ENCODE measurements at regions not wholly inside any gene's neighbourhood (a gene's known extent, or its start where the extent isn't known, plus 50 kb on each side); places are given as distances from the start of the nearest gene placed in this dataset.
"Not testable (repeated sequence)": the region's sequence is repeated elsewhere in the genome, so short reads cannot be mapped to it uniquely, and the experiment has no call there.

DNA sequence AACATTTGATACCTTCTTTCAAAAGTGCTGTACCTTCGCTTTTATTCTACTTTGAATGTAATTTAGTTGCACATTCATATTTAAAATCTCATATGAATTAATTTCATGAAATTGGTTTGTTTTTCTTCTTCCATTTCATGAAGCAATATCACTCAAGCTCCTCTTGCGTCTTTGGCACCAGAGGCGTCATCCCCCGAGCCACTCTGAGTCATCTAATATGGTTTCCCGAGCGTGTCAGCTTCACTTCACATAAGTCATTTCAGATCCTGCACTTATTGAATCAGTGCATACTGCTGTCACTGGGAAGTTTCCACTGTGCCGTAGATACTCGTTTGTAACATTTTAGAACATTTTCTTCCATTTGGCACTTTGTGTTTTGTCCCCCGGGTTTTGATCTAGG, 105.6 kb downstream of the SLC25A47 start:
- H3K27me3 Mint-ChIP-seq: no peaks in the 10 kb centered on the region
- no peaks in the 10 kb centered on the region for H3K36me3 Mint-ChIP-seq (ENCODE audit: low read depth)
- H3K27ac Mint-ChIP-seq: no peak overlapping the region
- ChIA-PET POLR2A (no interaction called here), CTCF (no interaction called here)
- H3K9me3 Mint-ChIP-seq: no peaks in the 10 kb centered on the region
- peaks cover 15% of the 10 kb centered on the region for H3K4me1 Mint-ChIP-seq
- DNase-seq: no peak
- no peak overlapping the region for H3K4me3 Mint-ChIP-seq

DNA sequence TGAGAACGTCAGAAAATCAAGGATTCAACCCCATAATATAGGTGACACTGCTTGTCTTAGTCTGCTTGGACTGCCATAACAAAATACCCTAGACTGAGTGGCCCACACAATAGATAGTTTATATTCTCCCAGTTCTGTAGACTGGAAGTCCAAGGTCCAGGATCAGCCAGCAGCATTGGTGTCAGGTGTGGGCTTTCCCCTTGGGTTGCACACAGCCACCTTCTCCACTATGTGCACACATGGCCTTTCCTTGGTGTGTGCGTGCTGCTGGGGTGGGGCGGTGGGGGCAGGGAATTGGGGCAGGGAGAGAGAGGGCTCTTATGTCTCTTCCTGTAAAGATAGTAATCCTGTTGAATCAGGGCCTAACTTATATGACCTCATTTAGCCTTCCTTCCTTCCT, 106.4 kb downstream of the SLC25A47 start:
- H3K36me3 Mint-ChIP-seq (ENCODE audit: low read depth): no peaks in the 10 kb centered on the region
- no peak overlapping the region for H3K27ac Mint-ChIP-seq
- H3K9me3 Mint-ChIP-seq: no peaks in the 10 kb centered on the region
- no peak overlapping the region for H3K4me3 Mint-ChIP-seq
- peaks cover 17% of the 10 kb centered on the region for H3K4me1 Mint-ChIP-seq
- no peak for DNase-seq
- POLR2A ChIA-PET: no interaction called here
- H3K27me3 Mint-ChIP-seq: no peaks in the 10 kb centered on the region
- CTCF ChIA-PET: no interaction called here

DNA sequence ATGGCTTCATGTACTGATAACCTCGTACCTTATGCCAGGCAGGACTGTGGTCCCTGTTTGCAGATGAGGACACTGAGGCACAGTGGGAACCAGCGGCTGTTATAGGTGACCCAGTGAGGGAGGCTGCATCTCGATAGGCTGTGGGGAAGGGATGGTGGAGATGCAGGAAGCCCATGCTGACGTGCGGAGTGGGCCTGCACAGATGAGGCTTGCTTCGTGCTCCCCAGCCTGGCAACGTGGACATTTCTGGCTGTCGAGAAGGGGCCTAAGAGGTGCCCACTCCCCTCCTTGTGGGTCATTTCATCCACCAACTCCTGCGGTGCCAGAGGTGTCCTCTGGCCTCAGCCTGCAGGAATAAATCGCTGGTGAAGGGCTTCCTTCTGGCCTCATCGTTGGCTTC, 107.4 kb downstream of the SLC25A47 start:
- ChIA-PET POLR2A (no interaction called here), CTCF (no interaction called here)
- H3K9me3 Mint-ChIP-seq: no peaks in the 10 kb centered on the region
- H3K27ac Mint-ChIP-seq: no peak overlapping the region
- H3K4me1 Mint-ChIP-seq: peaks cover 8% of the 10 kb centered on the region
- H3K4me3 Mint-ChIP-seq: no peak overlapping the region
- no peak for DNase-seq
- no peaks in the 10 kb centered on the region for H3K27me3 Mint-ChIP-seq
- H3K36me3 Mint-ChIP-seq (ENCODE audit: low read depth): no peaks in the 10 kb centered on the region

DNA sequence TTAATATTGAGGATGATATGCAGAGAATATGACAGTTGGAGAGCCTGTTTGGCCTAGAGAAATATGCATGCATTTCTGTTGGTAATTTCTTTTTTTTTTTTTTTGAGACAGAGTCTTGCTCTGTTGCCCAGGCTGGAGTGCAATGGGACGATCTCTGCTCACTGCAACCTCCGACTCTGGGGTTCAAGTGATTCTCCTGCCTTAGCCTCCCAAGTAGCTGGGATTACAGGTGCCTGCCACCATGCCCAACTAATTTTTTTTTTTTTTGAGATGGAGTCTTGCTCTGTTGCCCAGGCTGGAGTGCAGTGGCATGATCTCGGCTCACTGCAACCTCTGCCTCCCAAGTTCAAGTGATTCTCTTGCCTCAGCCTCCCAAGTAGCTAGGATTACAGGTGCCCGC, 108.3 kb downstream of the SLC25A47 start:
- DNase-seq; H3K36me3 Mint-ChIP-seq (ENCODE audit: low read depth); H3K27me3 Mint-ChIP-seq; H3K9me3 Mint-ChIP-seq; H3K27ac Mint-ChIP-seq; POLR2A ChIA-PET; H3K4me3 Mint-ChIP-seq; H3K4me1 Mint-ChIP-seq: not testable (repeated sequence)
- CTCF ChIA-PET: interaction anchor here (0.7 kb wide), 1 partner anchor 238 kb away, joined by 3 read pairs; no protein-coding TSS in a partner anchor

DNA sequence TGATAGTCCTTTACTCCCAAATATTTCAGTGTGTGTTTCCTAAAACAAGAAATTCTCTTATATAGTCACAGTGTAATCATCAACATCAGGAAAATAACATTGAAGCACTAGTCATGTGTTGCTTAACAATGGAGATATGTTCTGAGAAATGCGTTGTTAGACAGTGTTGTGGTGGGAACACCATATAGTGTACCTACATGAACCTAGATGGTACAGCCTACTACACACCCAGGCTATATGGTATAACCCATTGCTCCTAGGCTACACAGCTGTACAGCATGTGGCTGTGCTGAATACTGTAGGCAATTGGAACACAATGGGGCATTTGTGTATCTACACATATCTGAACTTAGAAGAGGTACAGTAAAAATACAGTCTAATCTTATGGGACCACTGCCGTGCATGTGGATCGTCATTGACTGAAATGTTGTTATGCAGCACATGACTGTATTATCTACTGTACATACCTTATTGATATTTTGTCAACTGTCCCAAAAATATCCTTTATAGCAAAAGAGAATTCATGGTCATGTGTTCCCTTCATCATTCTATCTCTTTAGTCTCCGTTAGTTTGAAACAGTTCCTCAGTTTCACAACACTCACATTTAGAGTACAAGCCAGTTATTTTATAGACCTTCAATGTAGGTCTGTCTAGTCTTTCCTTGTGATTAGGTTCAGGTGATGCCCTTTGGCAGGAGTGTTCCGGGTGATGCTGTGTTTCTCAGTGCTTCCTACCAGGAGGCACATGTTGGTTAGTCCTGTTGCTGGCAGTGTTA, 109.7 kb downstream of the SLC25A47 start:
- POLR2A ChIA-PET: no interaction called here
- CTCF ChIA-PET: no interaction called here

DNA sequence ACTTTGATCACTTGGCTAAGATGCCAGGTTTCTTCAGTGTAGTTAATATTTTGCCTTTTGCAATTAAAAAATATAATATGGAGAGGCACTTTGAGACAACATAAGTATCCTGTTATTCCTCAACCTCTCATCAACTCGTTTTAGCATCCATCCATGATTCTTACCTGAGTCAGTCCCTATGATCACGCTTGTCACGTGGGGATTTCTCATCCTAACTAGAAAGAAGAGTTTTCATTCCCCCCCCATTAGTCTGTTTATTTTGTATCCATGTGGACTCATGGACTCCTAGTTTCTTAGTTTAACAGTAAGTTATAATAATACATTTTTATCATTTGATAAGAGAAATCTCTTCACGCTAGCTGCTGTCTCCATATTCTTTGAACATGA, 110.3 kb downstream of the SLC25A47 start:
- Mint-ChIP-seq H3K27ac (no peak overlapping the region), H3K27me3 (no peaks in the 10 kb centered on the region), H3K4me3 (no peak overlapping the region), H3K4me1 (peaks cover 5% of the 10 kb centered on the region), H3K36me3 (ENCODE audit: low read depth) (no peaks in the 10 kb centered on the region), H3K9me3 (no peaks in the 10 kb centered on the region)
- POLR2A ChIA-PET: no interaction called here
- no peak for DNase-seq
- CTCF ChIA-PET: no interaction called here

More for the DNA sequence above, 109.7 kb downstream of the SLC25A47 start:
- H3K4me3 Mint-ChIP-seq: no peak overlapping the region
- H3K27me3 Mint-ChIP-seq: no peaks in the 10 kb centered on the region
- H3K36me3 Mint-ChIP-seq (ENCODE audit: low read depth): no peaks in the 10 kb centered on the region
- DNase-seq: no peak
- H3K9me3 Mint-ChIP-seq: no peaks in the 10 kb centered on the region
- no peak overlapping the region for H3K27ac Mint-ChIP-seq
- H3K4me1 Mint-ChIP-seq: peaks cover 5% of the 10 kb centered on the region

DNA sequence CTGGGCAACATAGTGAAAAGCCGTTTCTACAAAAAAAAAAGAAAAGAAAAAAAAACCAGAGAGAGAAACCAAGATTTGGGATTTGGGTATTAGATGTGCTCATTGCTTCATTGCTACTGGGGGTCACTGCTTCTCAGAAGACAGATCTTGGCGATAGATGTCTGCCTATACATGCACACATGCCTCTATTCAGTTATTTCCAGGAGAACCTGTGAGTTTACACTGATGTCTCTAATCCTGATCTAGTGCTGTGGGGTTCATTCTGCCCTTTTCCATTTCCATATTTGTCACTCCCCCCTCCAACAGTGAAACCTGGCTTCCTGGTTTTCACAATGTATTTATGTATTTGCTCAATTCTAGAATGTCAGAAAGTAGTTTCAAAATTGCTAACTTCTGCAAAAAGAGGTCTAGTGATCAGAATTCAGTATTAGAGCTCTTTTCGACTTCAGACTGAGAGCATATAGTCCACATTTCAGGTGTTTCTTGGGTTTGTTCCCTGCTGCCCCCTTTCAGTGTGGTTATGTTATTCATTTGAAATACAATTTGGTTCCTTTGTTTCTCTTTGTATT, 111.0 kb downstream of the SLC25A47 start:
- Mint-ChIP-seq H3K27ac (no peak overlapping the region), H3K4me1 (peaks cover 5% of the 10 kb centered on the region), H3K9me3 (no peaks in the 10 kb centered on the region), H3K4me3 (no peak overlapping the region), H3K27me3 (no peaks in the 10 kb centered on the region), H3K36me3 (ENCODE audit: low read depth) (no peaks in the 10 kb centered on the region)
- POLR2A ChIA-PET: no interaction called here
- DNase-seq: no peak
- CTCF ChIA-PET: no interaction called here

DNA sequence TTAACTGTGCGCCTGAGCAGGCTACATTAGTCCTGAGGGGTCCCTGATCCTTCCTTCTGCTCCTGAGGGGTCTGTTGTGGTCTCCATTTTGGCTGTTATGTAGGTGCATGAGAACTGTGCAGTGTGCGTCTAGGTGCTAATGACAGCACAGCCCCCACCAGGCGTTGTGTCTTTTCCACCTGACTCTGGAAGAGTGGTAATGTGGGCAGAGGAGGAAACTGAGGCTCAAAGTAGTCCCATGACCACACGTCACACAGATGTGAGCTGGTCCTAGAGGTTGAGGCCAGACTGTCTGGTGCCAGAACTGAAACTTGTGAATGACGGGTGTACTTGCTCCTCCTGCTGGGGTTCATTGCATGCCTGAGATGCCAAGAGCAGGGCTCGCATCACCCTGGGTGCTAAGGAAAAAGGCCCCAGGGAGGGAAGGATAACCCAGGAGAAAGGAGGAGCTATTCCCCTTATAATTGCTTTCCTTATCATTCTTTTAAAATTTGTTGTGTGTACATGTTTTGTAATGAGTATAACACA, 111.8 kb downstream of the SLC25A47 start:
- H3K27ac Mint-ChIP-seq: no peak overlapping the region
- no peaks in the 10 kb centered on the region for H3K36me3 Mint-ChIP-seq (ENCODE audit: low read depth)
- H3K9me3 Mint-ChIP-seq: no peaks in the 10 kb centered on the region
- ChIA-PET POLR2A (no interaction called here), CTCF (interaction anchor here (1.0 kb wide), 1 partner anchor 10 kb away, joined by 4 read pairs; no protein-coding TSS in a partner anchor)
- no peak for DNase-seq
- H3K27me3 Mint-ChIP-seq: no peaks in the 10 kb centered on the region
- H3K4me1 Mint-ChIP-seq: peaks cover 5% of the 10 kb centered on the region
- no peak overlapping the region for H3K4me3 Mint-ChIP-seq

DNA sequence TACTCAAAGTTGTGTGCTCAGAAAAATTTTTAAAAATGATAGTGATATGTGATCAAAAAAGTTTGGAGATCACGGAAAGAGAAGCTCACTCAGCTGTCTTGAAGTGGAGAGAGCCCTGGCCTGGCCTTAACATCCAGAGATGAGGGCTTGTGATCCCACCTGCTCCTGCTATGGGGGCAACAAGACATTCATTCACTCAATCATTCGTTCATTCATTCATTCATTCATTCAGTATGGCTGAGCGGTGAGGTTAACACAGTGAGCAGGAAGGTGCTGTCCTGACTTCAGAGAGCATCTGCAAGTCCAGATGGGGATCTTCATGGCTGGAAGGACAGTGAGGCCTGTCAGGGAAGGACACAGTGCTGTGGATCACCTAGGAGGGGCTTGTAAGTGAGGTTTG, 112.3 kb downstream of the SLC25A47 start:
- ChIA-PET POLR2A (no interaction called here), CTCF (interaction anchor here (1.0 kb wide), 1 partner anchor 10 kb away, joined by 4 read pairs; no protein-coding TSS in a partner anchor)
- Mint-ChIP-seq H3K27me3 (no peaks in the 10 kb centered on the region), H3K36me3 (ENCODE audit: low read depth) (no peaks in the 10 kb centered on the region), H3K4me1 (peaks cover 8% of the 10 kb centered on the region), H3K27ac (no peak overlapping the region), H3K4me3 (no peak overlapping the region), H3K9me3 (no peaks in the 10 kb centered on the region)
- DNase-seq: no peak

DNA sequence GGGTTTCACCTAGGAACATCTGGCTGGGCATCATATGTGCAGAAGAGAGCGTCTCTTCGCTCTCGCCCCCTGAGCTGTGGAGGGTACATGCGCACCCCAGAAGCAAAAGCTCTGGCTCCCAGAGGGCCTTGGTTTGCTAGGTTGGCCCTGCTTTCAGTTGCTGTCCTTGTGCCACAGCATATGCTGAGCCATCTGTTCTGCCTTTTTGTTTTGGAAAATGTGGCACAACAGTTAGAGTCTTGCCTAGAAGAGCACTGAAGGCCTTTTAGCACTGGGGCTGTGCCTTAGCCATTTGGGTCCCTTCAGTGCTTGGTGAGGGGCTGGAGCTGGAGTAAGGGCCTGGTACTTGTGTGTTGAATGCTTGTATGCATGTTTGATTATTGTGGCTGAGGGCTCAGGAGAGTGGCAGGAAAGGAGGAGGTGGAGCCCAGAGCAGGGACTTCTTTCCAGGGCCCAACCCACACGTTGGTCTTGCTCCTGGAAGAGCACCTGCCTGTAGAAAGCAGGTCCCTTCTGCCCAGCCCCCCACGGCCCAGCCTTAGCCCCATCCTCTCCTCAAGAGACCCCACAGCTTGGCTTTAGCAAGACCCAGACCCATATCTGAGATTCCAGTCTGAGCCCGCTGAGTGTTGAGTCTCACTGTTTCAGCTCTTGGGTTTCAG, 113.7 kb downstream of the SLC25A47 start:
- H3K36me3 Mint-ChIP-seq (ENCODE audit: low read depth): no peaks in the 10 kb centered on the region
- ChIA-PET POLR2A (no interaction called here), CTCF (interaction anchor here (0.9 to 1.7 kb wide), 3 partner anchors 12 to 204 kb away, joined by 3 to 5 read pairs (median 3); no protein-coding TSS in a partner anchor)
- no peak for DNase-seq
- no peak overlapping the region for H3K27ac Mint-ChIP-seq
- H3K4me3 Mint-ChIP-seq: no peak overlapping the region
- H3K4me1 Mint-ChIP-seq: peaks cover 20% of the 10 kb centered on the region
- H3K27me3 Mint-ChIP-seq: no peaks in the 10 kb centered on the region
- no peaks in the 10 kb centered on the region for H3K9me3 Mint-ChIP-seq

DNA sequence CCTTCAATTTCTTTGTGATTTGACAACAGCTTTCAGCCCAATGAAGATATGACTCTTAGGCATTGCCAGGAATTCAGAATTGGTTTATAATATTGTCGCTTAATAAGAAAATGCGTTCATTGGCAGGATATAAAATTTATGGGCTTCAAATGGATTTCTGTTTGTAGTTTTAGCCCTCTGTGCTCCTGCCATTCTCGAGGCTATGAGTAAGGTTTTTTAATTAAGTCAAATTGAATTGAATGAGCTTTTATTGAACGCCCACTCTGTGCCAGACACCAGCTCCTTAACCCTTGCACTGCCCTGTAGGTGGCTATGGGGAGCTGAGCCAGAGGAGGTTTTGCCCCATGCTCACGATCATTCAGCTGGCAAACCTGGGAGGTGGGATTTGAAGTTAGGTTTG, 115.1 kb downstream of the SLC25A47 start:
- no peak overlapping the region for H3K27ac Mint-ChIP-seq

DNA sequence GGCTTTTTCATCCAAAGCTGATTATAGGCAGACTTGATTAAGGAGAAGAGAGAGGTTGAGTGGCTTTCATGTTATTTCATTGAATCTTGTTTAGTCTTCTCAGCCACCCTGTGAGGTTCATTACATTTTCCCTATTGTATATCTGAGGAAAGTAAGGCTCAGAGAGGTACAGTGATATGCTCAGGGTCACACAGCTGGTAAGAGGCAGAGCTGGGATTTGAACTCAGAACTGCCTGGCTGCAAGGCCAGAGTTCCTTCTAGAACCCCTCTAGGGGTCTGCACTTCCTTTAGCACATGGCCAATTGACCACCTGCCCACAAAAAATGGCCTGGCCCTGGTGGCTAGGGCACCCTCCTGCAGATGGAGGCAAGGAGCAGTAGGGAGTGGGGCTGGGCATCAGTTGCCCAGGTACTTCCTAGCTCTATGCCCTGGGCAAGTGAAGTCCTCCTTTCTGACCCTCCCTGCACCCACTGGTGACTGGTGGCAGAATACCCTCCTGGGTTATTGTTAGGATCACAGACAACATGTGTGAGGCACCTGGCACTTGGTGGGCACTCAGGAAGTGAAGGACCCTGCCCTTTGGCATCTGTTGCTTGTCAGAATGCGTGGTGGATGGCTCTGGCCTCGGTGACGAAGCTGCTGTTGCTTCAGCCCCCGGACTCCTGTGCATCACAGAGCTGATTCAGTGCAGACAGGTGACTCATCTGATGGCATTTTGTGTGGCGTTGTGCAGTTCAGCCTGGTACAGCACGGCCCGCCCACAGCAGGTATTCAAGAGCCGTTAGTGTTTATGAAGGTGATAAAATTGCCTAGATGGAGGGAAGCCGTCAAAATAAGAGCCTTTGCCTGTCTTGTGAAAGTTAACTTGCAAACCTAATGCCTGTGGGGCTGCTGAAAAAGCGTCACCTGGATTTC, 115.8 kb downstream of the SLC25A47 start:
- Mint-ChIP-seq H3K27me3 (no peaks in the 10 kb centered on the region), H3K4me1 (peaks cover 26% of the 10 kb centered on the region), H3K36me3 (ENCODE audit: low read depth) (no peaks in the 10 kb centered on the region), H3K9me3 (no peaks in the 10 kb centered on the region), H3K27ac (no peak overlapping the region), H3K4me3 (no peak overlapping the region)
- ChIA-PET POLR2A (no interaction called here), CTCF (interaction anchor here (0.8 to 1.8 kb wide), 7 partner anchors 13 to 207 kb away, joined by 3 to 7 read pairs (median 4); no protein-coding TSS in a partner anchor)
- DNase-seq: no peak

More for the DNA sequence above, 115.1 kb downstream of the SLC25A47 start:
- Mint-ChIP-seq H3K27me3 (no peaks in the 10 kb centered on the region), H3K4me1 (peaks cover 26% of the 10 kb centered on the region), H3K9me3 (no peaks in the 10 kb centered on the region), H3K4me3 (no peak overlapping the region), H3K36me3 (ENCODE audit: low read depth) (no peaks in the 10 kb centered on the region)
- ChIA-PET CTCF (interaction anchor here (1.1 to 1.8 kb wide), 4 partner anchors 12 to 208 kb away, joined by 4 to 7 read pairs (median 5); no protein-coding TSS in a partner anchor), POLR2A (no interaction called here)
- DNase-seq: no peak
